K562 (cell line): ENCODE measurements at regions not wholly inside any gene's neighbourhood (a gene's known extent, or its start where the extent isn't known, plus 50 kb on each side); places are given as distances from the start of the nearest gene placed in this dataset.

ENCODE experiments used
- ATAC-seq: fragments of 200-7000 bp; cut with Tn5 transposase; 3 replicates; pipeline ENCODE4 v1.9.1; 2020; ENCODE audit warnings: moderate library complexity
- BruUV-seq: library from RNA; stranded (reverse); fragments of 400-500 nt; replicated peaks from 2 replicates; lab custom pipeline; 2021; lab: Mats Ljungman, UMichigan
- CTCF ChIA-PET: fragments of 300-600 bp; formaldehyde crosslinking; extraction: SDS; loops from one replicate; lab custom pipeline; 2021; ENCODE audit warnings: low intra/inter-chr PET ratio; lab: Yijun Ruan, JAX
- POLR2A ChIA-PET: fragments of 300-600, 350-650 bp; sonication (Branson Sonifier 250); formaldehyde crosslinking; extraction: SDS; loops from one replicate; lab custom pipeline; 2021; ENCODE audit warnings: antibody characterized with exemption, inconsistent platforms; lab: Yijun Ruan, JAX
- DNase-seq, 4 experiments: peaks; one replicate each; pipeline versions ENCODE4 v3.0.0 to v3.0.0-alpha.2; 2011 to 2018; ENCODE audit warnings: low spot score in 3 of 4, mixed read lengths in 3 of 4; ENCODE audit errors: extremely low read depth in 1 of 4
- FAIRE-seq: peaks from 2 replicates; lab custom pipeline; 2011; peaks lifted over from hg19 to GRCh38; lab: Jason Lieb, UNC
- H2AFZ ChIP-seq: 2 replicates; pipeline ENCODE4 v1.6.0; 2011; ENCODE audit warnings: low read depth, low read length, control low read depth, inconsistent platforms
- H3K27ac ChIP-seq: fragments of 200-600 bp; 3 replicates; pipeline ENCODE4 v1.8.0; 2011; ENCODE audit warnings: low read depth, mild to moderate bottlenecking, control low read depth, inconsistent platforms, low read length, moderate library complexity, mixed read lengths; ENCODE audit errors: extremely low read depth
- H3K27me3 ChIP-seq, 2 experiments: fragments of 300-600 bp in 1 of 2; 2 replicates in 1 of 2; 3 replicates in 1 of 2; pipeline versions ENCODE4 v1.6.0 to v1.8.0; 2011; ENCODE audit warnings: inconsistent platforms in 2 of 2, low read length in 2 of 2, mild to moderate bottlenecking in 1 of 2, mixed read lengths in 1 of 2, moderate library complexity in 1 of 2; ENCODE audit not compliant: control insufficient read depth in 2 of 2, insufficient read depth in 2 of 2
- H3K36me3 ChIP-seq: fragments of 300-600 bp; 3 replicates; pipeline ENCODE4 v1.8.0; 2011; ENCODE audit warnings: mild to moderate bottlenecking, low read length, inconsistent platforms; ENCODE audit not compliant: control insufficient read depth, insufficient read depth
- H3K4me1 ChIP-seq, 2 experiments: fragments of 200-600 bp in 1 of 2; replicated peaks in 1 of 2; 2 replicates in 1 of 2; 3 replicates in 1 of 2; pipeline versions ENCODE4 v1.5.1 to v1.8.0; 2011; ENCODE audit warnings: inconsistent platforms in 2 of 2, low read length in 2 of 2, mild to moderate bottlenecking in 1 of 2, mixed read lengths in 1 of 2, moderate library complexity in 1 of 2; ENCODE audit not compliant: control insufficient read depth in 2 of 2, insufficient read depth in 2 of 2
- H3K4me2 ChIP-seq: 2 replicates; pipeline ENCODE4 v1.6.1; 2011; ENCODE audit warnings: low read length, control low read depth, inconsistent platforms, mixed read lengths; ENCODE audit not compliant: insufficient read depth
- H3K4me3 ChIP-seq: fragments of 200-600 bp; sonication (generic), shearing (Covaris generic); 2 replicates; pipeline ENCODE4 v1.5.1; 2016; ENCODE audit warnings: control low read depth, inconsistent platforms
- H3K79me2 ChIP-seq: fragments of 200-600 bp; 3 replicates; pipeline ENCODE4 v1.8.0; 2011; ENCODE audit warnings: low read length, inconsistent platforms; ENCODE audit not compliant: control insufficient read depth, insufficient read depth
- H3K9ac ChIP-seq, 2 experiments: 2 replicates each; pipeline versions ENCODE4 v1.6.0 to v1.6.1; 2011; ENCODE audit warnings: low read depth in 2 of 2, low read length in 2 of 2, control low read depth in 1 of 2, inconsistent platforms in 1 of 2, mild to moderate bottlenecking in 1 of 2, mixed read lengths in 1 of 2; ENCODE audit not compliant: insufficient read depth in 1 of 2
- H3K9me1 ChIP-seq: one replicate; pipeline ENCODE4 v1.6.0; 2011; ENCODE audit warnings: inconsistent platforms, mild to moderate bottlenecking, low read length, moderate library complexity; ENCODE audit not compliant: control insufficient read depth, insufficient read depth
- H3K9me3 ChIP-seq: replicated peaks from 2 replicates; pipeline ENCODE4 v1.5.1; 2011; ENCODE audit warnings: low read depth, low read length, inconsistent platforms; ENCODE audit not compliant: control insufficient read depth, insufficient read depth
- H4K20me1 ChIP-seq: replicated peaks from 2 replicates; pipeline ENCODE4 v1.6.1; 2011; ENCODE audit warnings: low read length, inconsistent platforms, mixed read lengths; ENCODE audit not compliant: control insufficient read depth, insufficient read depth
- CBX8 ChIP-seq: fragments of 200-600 bp; sonication (generic); IDR thresholded peaks from 2 replicates; pipeline ENCODE4 v1.6.1; 2012; ENCODE audit warnings: borderline replicate concordance, mixed run types, low read depth, mild to moderate bottlenecking, moderate library complexity, mixed read lengths, low read length, control low read depth, inconsistent platforms; ENCODE audit not compliant: poor library complexity, severe bottlenecking; ENCODE audit errors: extremely low read depth
- CEBPB ChIP-seq: fragments of 450-650 bp; IDR thresholded peaks from 2 replicates; pipeline ENCODE4 v1.6.1; 2016; ENCODE audit warnings: missing genetic modification characterization, missing compliant biosample characterization
- LEF1 ChIP-seq: fragments of 450-650 bp; IDR thresholded peaks from 2 replicates; pipeline ENCODE4 v1.6.1; 2016; ENCODE audit warnings: mild to moderate bottlenecking
- MEF2D ChIP-seq: conservative IDR thresholded peaks from 2 replicates; pipeline ENCODE4 v1.6.1; 2016; ENCODE audit warnings: low read depth, missing genetic modification characterization, missing compliant biosample characterization
- NFE2 ChIP-seq: IDR thresholded peaks from 2 replicates; pipeline ENCODE4 v1.6.1; 2014; ENCODE audit warnings: antibody characterized with exemption, low read depth
- SIN3A ChIP-seq, 2 experiments: fragments of 150-350 bp in 1 of 2; IDR thresholded peaks; 2 replicates each; pipeline ENCODE4 v1.6.1; 2011 to 2016; ENCODE audit warnings: borderline replicate concordance in 2 of 2, low read depth in 2 of 2, low read length in 2 of 2, mild to moderate bottlenecking in 2 of 2, moderate library complexity in 2 of 2; ENCODE audit not compliant: control insufficient read depth in 1 of 2
- TCF3 ChIP-seq: sonication (generic); formaldehyde crosslinking; IDR thresholded peaks from 2 replicates; pipeline ENCODE4 v1.4.0; 2020; ENCODE audit warnings: mild to moderate bottlenecking, missing genetic modification reagents
- U2AF2 ChIP-seq: fragments of 200-400 bp; formaldehyde crosslinking; optimal IDR thresholded peaks from 2 replicates; pipeline ENCODE3; 2017; ENCODE audit warnings: low read depth, mild to moderate bottlenecking, low read length
- WGBS: fragments of 100-300 bp; shearing (Covaris generic); methylation state at CpG from one replicate; pipeline ENCODE4 v1.1.6; 2016; ENCODE audit warnings: low coverage, mixed read lengths; ENCODE audit not compliant: insufficient coverage; ENCODE audit errors: missing lambda C conversion rate; 5-methylcytosine and 5-hydroxymethylcytosine counted together
- in situ Hi-C: fragments of 300-500 bp; cut with MboI; formaldehyde crosslinking; loops from 4 replicates; pipeline ENCODE4 v1.15.0; 2018; ENCODE audit warnings: inconsistent platforms, mixed read lengths
- intact Hi-C: fragments of 100-400 bp; cut with micrococcal nuclease; formaldehyde crosslinking; loops from 2 replicates; pipeline ENCODE4 v1.14.2; 2022

DNA sequence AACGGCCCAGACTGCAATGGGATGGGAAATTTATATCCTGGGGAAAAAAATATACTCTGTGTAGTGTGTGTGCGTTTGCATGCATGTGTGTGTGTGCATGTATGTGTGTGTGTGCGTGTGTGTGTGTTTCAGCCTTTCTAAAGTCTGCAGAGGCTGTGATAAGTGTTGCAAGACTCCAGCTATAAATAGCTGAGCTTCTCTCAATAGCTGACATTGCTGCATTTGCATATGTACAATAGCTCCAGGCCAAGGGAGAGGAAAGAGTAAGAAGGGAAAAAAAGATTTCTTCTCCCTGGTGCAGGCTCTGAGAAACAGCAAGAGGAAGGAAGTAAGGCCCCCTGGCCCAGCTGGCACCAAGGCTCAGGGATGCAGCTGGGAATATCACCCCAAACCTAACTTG is 483.0 kb downstream of the MN1 start:
- FAIRE-seq, result no peak
- peak in 1 of 4 experiments; percentile 3 for DNase-seq
- H3K9me1 ChIP-seq, result no peaks in the 10 kb centered on the region
- no peak for ATAC-seq
- H4K20me1 ChIP-seq, result peaks cover 6% of the 10 kb centered on the region
- no peak overlapping the region for H3K4me2 ChIP-seq
- no peaks in the 10 kb centered on the region; a peak in 1 of 5 replicates for H3K27me3 ChIP-seq
- in situ Hi-C loops, result no loop called here
- H3K9ac ChIP-seq, result no peak overlapping the region
- POLR2A ChIA-PET, result no interaction called here
- CTCF ChIA-PET, result no interaction called here
- no TSS peak for BruUV-seq
- no peaks in the 10 kb centered on the region for H3K36me3 ChIP-seq
- no peaks in the 10 kb centered on the region for H3K9me3 ChIP-seq
- TF ChIP-seq LEF1 (no peak), MEF2D (tag) (peak; percentile 69; the same call in 1 of the 2 replicates), SIN3A (IDR thresholded peaks at IDR 0.05; ENCODE audit: borderline replicate concordance in 2 of 2, control insufficient read depth in 1 of 2, low read depth in 2 of 2, low read length in 2 of 2) (no peak), TCF3 (CRISPR knock-in tag) (peak; percentile 34; the same call in 1 of the 2 replicates), CEBPB (tag) (0 out of 2 replicates have a peak, but pooled peaks have one; percentile 28), CBX8 (no peak), NFE2 (no peak), U2AF2 (no peak)
- intact Hi-C loops, result no loop called here
- WGBS, result 0% methylated on average over 2 of the region's 3 CpGs
- peaks cover 0 to 16% of the 10 kb centered on the region in 2 experiments; a peak in 3 of 5 replicates for H3K4me1 ChIP-seq
- no peak overlapping the region for H3K27ac ChIP-seq
- no peak overlapping the region for H2AFZ ChIP-seq
- H3K79me2 ChIP-seq, result no peaks in the 10 kb centered on the region
- H3K4me3 ChIP-seq, result no peak overlapping the region
